ENCODE measurements at regions not wholly inside any gene's neighbourhood (a gene's known extent, or its start where the extent isn't known, plus 50 kb on each side); places are given as distances from the start of the nearest gene placed in this dataset.

DNA sequence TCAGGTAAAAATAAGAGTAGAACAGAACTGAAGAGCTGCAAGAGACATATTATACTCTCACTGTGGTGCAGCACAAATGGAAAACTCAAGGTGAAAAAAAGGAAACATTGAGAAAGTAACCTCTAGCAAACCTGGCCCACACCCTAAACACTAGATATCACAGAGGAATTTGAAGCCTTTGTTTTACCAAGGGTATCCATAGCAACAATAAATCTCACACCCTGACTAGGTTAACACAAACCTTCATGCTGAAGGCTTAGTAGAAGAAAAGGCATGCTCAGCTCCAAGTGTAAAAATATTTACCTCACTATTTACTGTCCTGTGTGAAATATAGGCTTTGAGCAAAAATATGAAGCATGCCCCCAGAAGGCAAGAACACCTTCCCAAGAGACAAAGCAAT is 61.9 kb upstream of the TAB3 start:
- H3K4me3 ChIP-seq (ENCODE audit: low read depth, low read length): no peak overlapping the region
- TF ChIP-seq, protein P1, sequence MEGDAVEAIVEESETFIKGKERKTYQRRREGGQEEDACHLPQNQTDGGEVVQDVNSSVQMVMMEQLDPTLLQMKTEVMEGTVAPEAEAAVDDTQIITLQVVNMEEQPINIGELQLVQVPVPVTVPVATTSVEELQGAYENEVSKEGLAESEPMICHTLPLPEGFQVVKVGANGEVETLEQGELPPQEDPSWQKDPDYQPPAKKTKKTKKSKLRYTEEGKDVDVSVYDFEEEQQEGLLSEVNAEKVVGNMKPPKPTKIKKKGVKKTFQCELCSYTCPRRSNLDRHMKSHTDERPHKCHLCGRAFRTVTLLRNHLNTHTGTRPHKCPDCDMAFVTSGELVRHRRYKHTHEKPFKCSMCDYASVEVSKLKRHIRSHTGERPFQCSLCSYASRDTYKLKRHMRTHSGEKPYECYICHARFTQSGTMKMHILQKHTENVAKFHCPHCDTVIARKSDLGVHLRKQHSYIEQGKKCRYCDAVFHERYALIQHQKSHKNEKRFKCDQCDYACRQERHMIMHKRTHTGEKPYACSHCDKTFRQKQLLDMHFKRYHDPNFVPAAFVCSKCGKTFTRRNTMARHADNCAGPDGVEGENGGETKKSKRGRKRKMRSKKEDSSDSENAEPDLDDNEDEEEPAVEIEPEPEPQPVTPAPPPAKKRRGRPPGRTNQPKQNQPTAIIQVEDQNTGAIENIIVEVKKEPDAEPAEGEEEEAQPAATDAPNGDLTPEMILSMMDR (IDR thresholded peaks at IDR 0.05; ENCODE audit: low read depth, low read length): no peak
- CTCF ChIA-PET: no interaction called here
- H3K27ac ChIP-seq (ENCODE audit: low read depth, low read length): no peak overlapping the region
- no peaks in the 10 kb centered on the region for H3K27me3 ChIP-seq (ENCODE audit: control insufficient read depth, insufficient read depth, low read length)
- DNase-seq (ENCODE audit: low read depth, low spot score): no peak
- no peaks in the 10 kb centered on the region for H3K9me3 ChIP-seq (ENCODE audit: control insufficient read depth, insufficient read depth, low read length)
- POLR2A ChIA-PET: no interaction called here

DNA sequence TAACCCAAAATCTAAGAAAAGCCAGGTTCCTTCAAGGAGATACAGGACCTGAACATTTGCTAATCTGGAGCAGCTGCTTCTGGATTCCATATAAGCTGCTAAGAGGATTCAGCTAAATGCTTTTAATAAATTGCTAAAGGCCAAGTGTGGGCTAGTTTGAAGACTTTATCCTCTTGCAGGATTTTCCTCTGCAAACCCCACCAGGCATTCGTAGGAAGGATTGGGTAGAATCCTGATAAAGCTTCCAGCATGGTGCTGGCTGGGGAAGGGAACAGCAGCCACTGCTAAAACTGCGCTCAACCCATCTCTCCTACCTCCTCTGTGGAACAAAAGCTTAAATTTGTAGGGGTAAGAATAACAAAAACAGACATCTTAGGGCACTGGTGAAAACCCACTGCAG is 61.3 kb upstream of the TAB3 start:
- no peaks in the 10 kb centered on the region for H3K27me3 ChIP-seq (ENCODE audit: control insufficient read depth, insufficient read depth, low read length)
- POLR2A ChIA-PET: no interaction called here
- CTCF ChIA-PET: no interaction called here
- no peak for DNase-seq (ENCODE audit: low read depth, low spot score)
- no peak overlapping the region for H3K4me3 ChIP-seq (ENCODE audit: low read depth, low read length)
- no peaks in the 10 kb centered on the region for H3K9me3 ChIP-seq (ENCODE audit: control insufficient read depth, insufficient read depth, low read length)
- no peak overlapping the region for H3K27ac ChIP-seq (ENCODE audit: low read depth, low read length)
- TF ChIP-seq, protein P1 (IDR thresholded peaks at IDR 0.05; ENCODE audit: low read depth, low read length): no peak

DNA sequence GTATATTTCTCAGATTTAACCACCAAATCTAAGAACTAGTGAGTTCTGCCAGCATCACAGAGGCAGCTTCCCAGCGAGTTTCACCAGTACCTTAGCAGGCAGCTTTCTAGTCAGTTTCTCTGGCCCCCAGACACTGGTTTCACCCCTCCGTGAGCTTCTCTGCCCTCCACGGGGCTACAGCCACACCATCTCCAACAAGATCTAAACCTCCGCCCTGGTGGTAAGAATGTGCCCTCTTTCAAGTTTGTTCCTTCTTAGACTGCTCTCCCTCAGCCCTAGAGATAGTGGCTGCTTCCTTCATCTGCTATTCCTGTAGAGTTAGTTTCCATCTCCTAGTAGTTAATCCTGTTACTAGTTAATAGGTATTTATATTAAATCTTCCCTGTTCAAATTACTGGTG is 60.5 kb upstream of the TAB3 start:
- H3K27me3 ChIP-seq (ENCODE audit: control insufficient read depth, insufficient read depth, low read length): no peaks in the 10 kb centered on the region
- POLR2A ChIA-PET: no interaction called here

DNA sequence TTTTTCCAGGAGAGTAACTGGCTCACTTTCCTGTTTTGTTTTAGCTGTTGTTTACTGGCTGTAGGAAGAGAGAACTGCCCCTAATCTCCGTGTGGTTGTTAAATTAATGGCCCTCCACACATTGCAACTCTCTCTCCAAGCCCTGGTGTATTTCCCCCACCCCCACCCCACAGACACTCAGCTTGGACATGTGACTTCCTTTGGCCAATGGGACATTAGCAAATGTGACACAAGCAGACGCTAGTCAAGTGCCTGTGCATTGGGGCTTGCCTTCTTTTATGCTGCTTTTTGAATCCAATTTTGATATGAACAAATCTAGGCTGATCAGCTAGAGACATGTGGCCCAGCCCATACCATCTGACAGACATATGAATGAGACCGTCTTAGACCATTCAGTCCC is 59.6 kb upstream of the TAB3 start:
- Histone ChIP-seq H3K9me3 (ENCODE audit: control insufficient read depth, insufficient read depth, low read length) (no peaks in the 10 kb centered on the region), H3K27me3 (ENCODE audit: control insufficient read depth, insufficient read depth, low read length) (no peaks in the 10 kb centered on the region), H3K27ac (ENCODE audit: low read depth, low read length) (no peak overlapping the region), H3K4me3 (ENCODE audit: low read depth, low read length) (no peak overlapping the region)
- POLR2A ChIA-PET: no interaction called here
- no peak for DNase-seq (ENCODE audit: low read depth, low spot score)
- TF ChIP-seq, protein P1 (IDR thresholded peaks at IDR 0.05; ENCODE audit: low read depth, low read length): no peak
- CTCF ChIA-PET: no interaction called here

More for the DNA sequence above, 60.5 kb upstream of the TAB3 start:
- CTCF ChIA-PET: no interaction called here
- TF ChIP-seq, protein P1 (IDR thresholded peaks at IDR 0.05; ENCODE audit: low read depth, low read length): no peak
- Histone ChIP-seq H3K9me3 (ENCODE audit: control insufficient read depth, insufficient read depth, low read length) (no peaks in the 10 kb centered on the region), H3K27ac (ENCODE audit: low read depth, low read length) (no peak overlapping the region), H3K4me3 (ENCODE audit: low read depth, low read length) (no peak overlapping the region)
- no peak for DNase-seq (ENCODE audit: low read depth, low spot score)

DNA sequence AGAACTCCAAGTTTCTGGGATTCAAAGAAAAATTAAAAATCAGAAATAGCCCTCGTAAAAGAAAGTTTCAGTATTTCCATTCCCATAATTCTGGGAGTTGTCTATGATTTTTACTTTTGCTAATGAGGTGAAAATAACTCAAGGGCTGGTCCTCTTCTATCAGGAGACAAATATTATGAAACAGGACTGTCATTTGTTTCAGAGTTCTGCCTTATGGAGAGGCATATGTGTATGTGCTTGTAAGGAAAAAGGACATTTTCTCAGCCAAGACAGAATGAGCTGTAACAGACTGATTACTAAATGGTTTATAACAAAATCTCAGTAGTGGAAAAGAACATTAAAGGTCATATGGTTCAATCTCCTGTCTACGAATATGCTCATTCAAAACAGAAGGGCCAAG is 59.0 kb upstream of the TAB3 start:
- CTCF ChIA-PET: no interaction called here
- no peak overlapping the region for H3K4me3 ChIP-seq (ENCODE audit: low read depth, low read length)
- H3K27me3 ChIP-seq (ENCODE audit: control insufficient read depth, insufficient read depth, low read length): no peaks in the 10 kb centered on the region
- POLR2A ChIA-PET: no interaction called here
- no peaks in the 10 kb centered on the region for H3K9me3 ChIP-seq (ENCODE audit: control insufficient read depth, insufficient read depth, low read length)
- TF ChIP-seq, protein P1 (IDR thresholded peaks at IDR 0.05; ENCODE audit: low read depth, low read length): no peak
- no peak overlapping the region for H3K27ac ChIP-seq (ENCODE audit: low read depth, low read length)
- DNase-seq (ENCODE audit: low read depth, low spot score): no peak
